GM18861 (cell line): ENCODE measurements at regions not wholly inside any gene's neighbourhood (a gene's known extent, or its start where the extent isn't known, plus 50 kb on each side); places are given as distances from the start of the nearest gene placed in this dataset.

Experiments
- ATAC-seq: cut with Tn5 transposase; IDR thresholded peaks from one replicate; pipeline ENCODE4 v1.9.1; 2021; ENCODE audit not compliant: unreplicated experiment

- ATAC-seq = no peak
Measured at GRCh38 chr5:133715616-133716015, 103.3 kb upstream of the FSTL4 start.

GRCh38 chr5:133715216-133715615 lies 102.9 kb upstream of the FSTL4 start:
- no peak for ATAC-seq

- no peak for ATAC-seq
Measured at GRCh38 chr5:133714161-133714915, 102.0 kb upstream of the FSTL4 start.

- no peak for ATAC-seq
Measured at GRCh38 chr5:133713751-133714150, 101.4 kb upstream of the FSTL4 start.

- ATAC-seq = no peak
Measured at GRCh38 chr5:133713209-133713608, 100.9 kb upstream of the FSTL4 start.

- ATAC-seq = no peak
Measured at GRCh38 chr5:133712562-133712961, 100.2 kb upstream of the FSTL4 start.

GRCh38 chr5:133709209-133709725 lies 96.9 kb upstream of the FSTL4 start:
- no peak for ATAC-seq

GRCh38 chr5:133708331-133708850 lies 96.0 kb upstream of the FSTL4 start:
- no peak for ATAC-seq

- no peak for ATAC-seq
Measured at GRCh38 chr5:133707629-133708028, 95.3 kb upstream of the FSTL4 start.

GRCh38 chr5:133706506-133707430 lies 94.4 kb upstream of the FSTL4 start:
- no peak for ATAC-seq

GRCh38 chr5:133705331-133705730 lies 93.0 kb upstream of the FSTL4 start:
- no peak for ATAC-seq

- ATAC-seq = no peak
Measured at GRCh38 chr5:133704411-133704810, 92.1 kb upstream of the FSTL4 start.

GRCh38 chr5:133703935-133704334 lies 91.6 kb upstream of the FSTL4 start:
- no peak for ATAC-seq

- no peak for ATAC-seq
Measured at GRCh38 chr5:133702791-133703770, 90.7 kb upstream of the FSTL4 start.

GRCh38 chr5:133701871-133702270 lies 89.5 kb upstream of the FSTL4 start:
- no peak for ATAC-seq

GRCh38 chr5:133700251-133700650 lies 87.9 kb upstream of the FSTL4 start:
- ATAC-seq = no peak

GRCh38 chr5:133698646-133699526 lies 86.5 kb upstream of the FSTL4 start:
- ATAC-seq = no peak

GRCh38 chr5:133698259-133698554 lies 85.9 kb upstream of the FSTL4 start:
- no peak for ATAC-seq

GRCh38 chr5:133697536-133698258 lies 85.4 kb upstream of the FSTL4 start:
- no peak for ATAC-seq
